IPS-20b (cell line): ENCODE measurements at regions not wholly inside any gene's neighbourhood (a gene's known extent, or its start where the extent isn't known, plus 50 kb on each side); places are given as distances from the start of the nearest gene placed in this dataset.

ENCODE experiments used
- H3K27ac ChIP-seq: one replicate; pipeline ENCODE4 v1.5.1; 2013; ENCODE audit warnings: low read length
- H3K27me3 ChIP-seq: 2 replicates; pipeline ENCODE4 v1.6.1; 2013; ENCODE audit warnings: mild to moderate bottlenecking, low read length, inconsistent platforms; ENCODE audit not compliant: insufficient read depth
- H3K36me3 ChIP-seq: 2 replicates; pipeline ENCODE4 v1.6.1; 2013; ENCODE audit warnings: low read depth, mild to moderate bottlenecking, inconsistent platforms, low read length, moderate library complexity; ENCODE audit not compliant: insufficient read depth
- H3K4me1 ChIP-seq: 2 replicates; pipeline ENCODE4 v1.6.1; 2013; ENCODE audit warnings: mild to moderate bottlenecking, control low read depth, inconsistent platforms, low read length, moderate library complexity; ENCODE audit not compliant: insufficient read depth
- H3K4me3 ChIP-seq: 2 replicates; pipeline ENCODE4 v1.5.1; 2013; ENCODE audit warnings: mild to moderate bottlenecking, low read length, inconsistent platforms
- H3K9ac ChIP-seq: 2 replicates; pipeline ENCODE4 v1.6.1; 2013; ENCODE audit warnings: low read depth, mild to moderate bottlenecking, inconsistent platforms, low read length, moderate library complexity
- H3K9me3 ChIP-seq: 2 replicates; pipeline ENCODE4 v1.6.1; 2013; ENCODE audit warnings: mild to moderate bottlenecking, low read depth, low read length, inconsistent platforms; ENCODE audit not compliant: insufficient read depth

- H3K36me3 ChIP-seq = no peaks in the 10 kb centered on the region
- peaks cover 18% of the 10 kb centered on the region; the same call in 1 of the 2 replicates for H3K27me3 ChIP-seq
- H3K9me3 ChIP-seq = no peaks in the 10 kb centered on the region
- H3K4me3 ChIP-seq = peak overlapping the region; percentile 39
- H3K4me1 ChIP-seq = peaks cover 25% of the 10 kb centered on the region
- H3K9ac ChIP-seq = no peak overlapping the region
- H3K27ac ChIP-seq = no peak overlapping the region
Measured at GRCh38 chr11:131246663-131247062, 123.8 kb upstream of the NTM start.

GRCh38 chr11:131248588-131248987 lies 121.8 kb upstream of the NTM start:
- H3K9me3 ChIP-seq = no peaks in the 10 kb centered on the region
- H3K27ac ChIP-seq = no peak overlapping the region
- H3K27me3 ChIP-seq = peaks cover 18% of the 10 kb centered on the region; the same call in 1 of the 2 replicates
- H3K4me3 ChIP-seq = no peak overlapping the region
- H3K9ac ChIP-seq = no peak overlapping the region
- H3K36me3 ChIP-seq = no peaks in the 10 kb centered on the region
- peaks cover 39% of the 10 kb centered on the region for H3K4me1 ChIP-seq

GRCh38 chr11:131253142-131253655 lies 117.2 kb upstream of the NTM start:
- H3K9ac ChIP-seq = peak overlapping the region; percentile 86
- no peaks in the 10 kb centered on the region for H3K36me3 ChIP-seq
- H3K4me3 ChIP-seq = peak overlapping the region; percentile 70
- H3K9me3 ChIP-seq = no peaks in the 10 kb centered on the region
- H3K27me3 ChIP-seq = peaks cover 3% of the 10 kb centered on the region; the same call in 1 of the 2 replicates
- peak overlapping the region; percentile 65 for H3K27ac ChIP-seq
- H3K4me1 ChIP-seq = peaks cover 18% of the 10 kb centered on the region

GRCh38 chr11:131253656-131254151 lies 116.7 kb upstream of the NTM start:
- peaks cover 18% of the 10 kb centered on the region for H3K4me1 ChIP-seq
- H3K36me3 ChIP-seq = no peaks in the 10 kb centered on the region
- H3K27ac ChIP-seq = peak overlapping the region; percentile 65
- no peaks in the 10 kb centered on the region for H3K9me3 ChIP-seq
- H3K27me3 ChIP-seq = no peaks in the 10 kb centered on the region
- H3K4me3 ChIP-seq = peak overlapping the region; percentile 70
- H3K9ac ChIP-seq = peak overlapping the region; percentile 86

GRCh38 chr11:131254254-131254653 lies 116.2 kb upstream of the NTM start:
- H3K36me3 ChIP-seq = no peaks in the 10 kb centered on the region
- no peaks in the 10 kb centered on the region for H3K27me3 ChIP-seq
- peak overlapping the region; percentile 70 for H3K4me3 ChIP-seq
- no peaks in the 10 kb centered on the region for H3K9me3 ChIP-seq
- H3K9ac ChIP-seq = peak overlapping the region; percentile 86; the same call in 1 of the 2 replicates
- H3K4me1 ChIP-seq = peaks cover 18% of the 10 kb centered on the region
- peak overlapping the region; percentile 65 for H3K27ac ChIP-seq

- Histone ChIP-seq H3K4me3 (no peak overlapping the region), H3K9ac (no peak overlapping the region), H3K36me3 (0 out of 2 replicates have a peak, but pooled peaks cover 5% of the 10 kb centered on the region), H3K9me3 (peaks cover 16% of the 10 kb centered on the region; the same call in 1 of the 2 replicates), H3K4me1 (peaks cover 30% of the 10 kb centered on the region), H3K27ac (no peak overlapping the region), H3K27me3 (no peaks in the 10 kb centered on the region)
Measured at GRCh38 chr11:131274233-131274632, 96.2 kb upstream of the NTM start.

GRCh38 chr11:131275580-131275979 lies 94.8 kb upstream of the NTM start:
- no peak overlapping the region for H3K4me3 ChIP-seq
- H3K9me3 ChIP-seq = peaks cover 7% of the 10 kb centered on the region; the same call in 1 of the 2 replicates
- H3K36me3 ChIP-seq = peaks cover 16% of the 10 kb centered on the region; the same call in 1 of the 2 replicates
- H3K4me1 ChIP-seq = peaks cover 30% of the 10 kb centered on the region
- no peak overlapping the region for H3K9ac ChIP-seq
- no peak overlapping the region for H3K27ac ChIP-seq
- no peaks in the 10 kb centered on the region for H3K27me3 ChIP-seq

- Histone ChIP-seq H3K4me1 (peaks cover 24% of the 10 kb centered on the region), H3K27me3 (no peaks in the 10 kb centered on the region), H3K27ac (no peak overlapping the region), H3K9me3 (no peaks in the 10 kb centered on the region), H3K4me3 (no peak overlapping the region), H3K9ac (no peak overlapping the region), H3K36me3 (peaks cover 15% of the 10 kb centered on the region; the same call in 1 of the 2 replicates)
Measured at GRCh38 chr11:131278472-131278871, 91.9 kb upstream of the NTM start.

- Histone ChIP-seq H3K4me1 (peaks cover 10% of the 10 kb centered on the region; the same call in 1 of the 2 replicates), H3K27ac (no peak overlapping the region), H3K36me3 (peaks cover 15% of the 10 kb centered on the region; the same call in 1 of the 2 replicates), H3K9ac (no peak overlapping the region), H3K27me3 (no peaks in the 10 kb centered on the region), H3K4me3 (no peak overlapping the region), H3K9me3 (no peaks in the 10 kb centered on the region)
Measured at GRCh38 chr11:131279654-131280384, 90.6 kb upstream of the NTM start.

GRCh38 chr11:131281316-131281715 lies 89.1 kb upstream of the NTM start:
- no peak overlapping the region for H3K27ac ChIP-seq

GRCh38 chr11:131284041-131284440 lies 86.4 kb upstream of the NTM start:
- no peak overlapping the region for H3K4me3 ChIP-seq
- no peak overlapping the region for H3K9ac ChIP-seq
- H3K4me1 ChIP-seq = no peaks in the 10 kb centered on the region
- H3K27ac ChIP-seq = no peak overlapping the region
- no peaks in the 10 kb centered on the region for H3K9me3 ChIP-seq
- H3K27me3 ChIP-seq = no peaks in the 10 kb centered on the region
- peaks cover 15% of the 10 kb centered on the region; the same call in 1 of the 2 replicates for H3K36me3 ChIP-seq

More at GRCh38 chr11:131281316-131281715, 89.1 kb upstream of the NTM start:
- no peak overlapping the region for H3K4me3 ChIP-seq
- H3K4me1 ChIP-seq = no peaks in the 10 kb centered on the region
- no peaks in the 10 kb centered on the region for H3K27me3 ChIP-seq
- H3K9me3 ChIP-seq = no peaks in the 10 kb centered on the region
- H3K9ac ChIP-seq = no peak overlapping the region
- H3K36me3 ChIP-seq = peaks cover 15% of the 10 kb centered on the region; the same call in 1 of the 2 replicates
